GM12891 (cell line): ENCODE measurements at regions not wholly inside any gene's neighbourhood (a gene's known extent, or its start where the extent isn't known, plus 50 kb on each side); places are given as distances from the start of the nearest gene placed in this dataset.

Experiments used
- POLR2A ChIP-seq: IDR thresholded peaks from 2 replicates; pipeline ENCODE4 v1.6.1; 2011; ENCODE audit warnings: low read depth, low read length, control low read depth
- POLR2AphosphoS5 ChIP-seq: IDR thresholded peaks from 2 replicates; pipeline ENCODE4 v1.6.1; 2011; ENCODE audit warnings: low read depth, low read length, control low read depth
- SPI1 ChIP-seq: IDR thresholded peaks from 2 replicates; pipeline ENCODE4 v1.6.1; 2011; ENCODE audit warnings: low read depth, low read length, control low read depth
- TAF1 ChIP-seq: IDR thresholded peaks from 2 replicates; pipeline ENCODE4 v1.6.1; 2011; ENCODE audit warnings: low read depth, low read length, control low read depth

GRCh38 chr4:10787365-10787764 lies 102.8 kb upstream of the CLNK start:
- TF ChIP-seq POLR2A (no peak), POLR2AphosphoS5 (no peak), TAF1 (no peak), SPI1 (no peak)
